ENCODE measurements at regions not wholly inside any gene's neighbourhood (a gene's known extent, or its start where the extent isn't known, plus 50 kb on each side); places are given as distances from the start of the nearest gene placed in this dataset.

GRCh38 chr9:27888661-27889295, 315.5 kb upstream of the C9orf72 start:
- peak; percentile 55 for DNase-seq
- Mint-ChIP-seq H3K27me3 (no peaks in the 10 kb centered on the region), H3K4me1 (ENCODE audit: low read depth) (no peaks in the 10 kb centered on the region), H3K4me3 (no peak overlapping the region), H3K36me3 (ENCODE audit: low read depth) (no peaks in the 10 kb centered on the region), H3K27ac (no peak overlapping the region), H3K9me3 (peaks cover 4% of the 10 kb centered on the region)

- DNase-seq, result no peak
- H3K36me3 Mint-ChIP-seq (ENCODE audit: low read depth), result no peaks in the 10 kb centered on the region
- no peaks in the 10 kb centered on the region for H3K4me1 Mint-ChIP-seq (ENCODE audit: low read depth)
- no peaks in the 10 kb centered on the region for H3K27me3 Mint-ChIP-seq
- H3K4me3 Mint-ChIP-seq, result no peak overlapping the region
- H3K27ac Mint-ChIP-seq, result no peak overlapping the region
- peaks cover 4% of the 10 kb centered on the region for H3K9me3 Mint-ChIP-seq
These were observed 351.2 kb upstream of the C9orf72 start for GRCh38 chr9:27924502-27924901.

- Mint-ChIP-seq H3K36me3 (ENCODE audit: low read depth) (no peaks in the 10 kb centered on the region), H3K9me3 (no peaks in the 10 kb centered on the region)
These were observed 352.5 kb upstream of the C9orf72 start for GRCh38 chr9:27925815-27926214.

GRCh38 chr9:27929841-27930240, 356.6 kb upstream of the C9orf72 start:
- Mint-ChIP-seq H3K27me3 (no peaks in the 10 kb centered on the region), H3K4me3 (no peak overlapping the region), H3K9me3 (no peaks in the 10 kb centered on the region), H3K4me1 (ENCODE audit: low read depth) (no peaks in the 10 kb centered on the region), H3K27ac (no peak overlapping the region), H3K36me3 (ENCODE audit: low read depth) (no peaks in the 10 kb centered on the region)
- no peak for DNase-seq

More at GRCh38 chr9:27925815-27926214, 352.5 kb upstream of the C9orf72 start:
- Mint-ChIP-seq H3K4me1 (ENCODE audit: low read depth) (no peaks in the 10 kb centered on the region), H3K27me3 (no peaks in the 10 kb centered on the region), H3K27ac (no peak overlapping the region), H3K4me3 (no peak overlapping the region)
- DNase-seq, result no peak

- no peaks in the 10 kb centered on the region for H3K27me3 Mint-ChIP-seq
- no peak for DNase-seq
- no peaks in the 10 kb centered on the region for H3K4me1 Mint-ChIP-seq (ENCODE audit: low read depth)
- no peak overlapping the region for H3K4me3 Mint-ChIP-seq
- H3K9me3 Mint-ChIP-seq, result no peaks in the 10 kb centered on the region
- H3K27ac Mint-ChIP-seq, result no peak overlapping the region
- H3K36me3 Mint-ChIP-seq (ENCODE audit: low read depth), result no peaks in the 10 kb centered on the region
These were observed 360.1 kb upstream of the C9orf72 start for GRCh38 chr9:27933210-27934025.

- no peaks in the 10 kb centered on the region for H3K27me3 Mint-ChIP-seq
- no peaks in the 10 kb centered on the region for H3K4me1 Mint-ChIP-seq (ENCODE audit: low read depth)
- no peaks in the 10 kb centered on the region for H3K9me3 Mint-ChIP-seq
- H3K4me3 Mint-ChIP-seq, result no peak overlapping the region
- no peaks in the 10 kb centered on the region for H3K36me3 Mint-ChIP-seq (ENCODE audit: low read depth)
- DNase-seq, result no peak
- no peak overlapping the region for H3K27ac Mint-ChIP-seq
These were observed 361.2 kb upstream of the C9orf72 start for GRCh38 chr9:27934471-27934870.

- Mint-ChIP-seq H3K27me3 (no peaks in the 10 kb centered on the region), H3K4me1 (ENCODE audit: low read depth) (no peaks in the 10 kb centered on the region), H3K36me3 (ENCODE audit: low read depth) (no peaks in the 10 kb centered on the region), H3K9me3 (no peaks in the 10 kb centered on the region), H3K27ac (no peak overlapping the region), H3K4me3 (no peak overlapping the region)
- DNase-seq, result no peak
These were observed 365.9 kb upstream of the C9orf72 start for GRCh38 chr9:27939186-27939585.

- Mint-ChIP-seq H3K27me3 (no peaks in the 10 kb centered on the region), H3K36me3 (ENCODE audit: low read depth) (no peaks in the 10 kb centered on the region), H3K4me1 (ENCODE audit: low read depth) (no peaks in the 10 kb centered on the region), H3K9me3 (no peaks in the 10 kb centered on the region), H3K27ac (no peak overlapping the region), H3K4me3 (no peak overlapping the region)
- DNase-seq, result no peak
These were observed 367.3 kb upstream of the C9orf72 start for GRCh38 chr9:27940535-27940934.

- peaks cover 3% of the 10 kb centered on the region for H3K9me3 Mint-ChIP-seq
- no peak overlapping the region for H3K27ac Mint-ChIP-seq
- no peaks in the 10 kb centered on the region for H3K4me1 Mint-ChIP-seq (ENCODE audit: low read depth)
- H3K27me3 Mint-ChIP-seq, result no peaks in the 10 kb centered on the region
- no peaks in the 10 kb centered on the region for H3K36me3 Mint-ChIP-seq (ENCODE audit: low read depth)
- no peak for DNase-seq
- H3K4me3 Mint-ChIP-seq, result no peak overlapping the region
These were observed 370.2 kb upstream of the C9orf72 start for GRCh38 chr9:27943501-27943900.

GRCh38 chr9:27945386-27945785, 372.1 kb upstream of the C9orf72 start:
- Mint-ChIP-seq H3K4me1 (ENCODE audit: low read depth) (no peaks in the 10 kb centered on the region), H3K36me3 (ENCODE audit: low read depth) (no peaks in the 10 kb centered on the region), H3K27ac (no peak overlapping the region), H3K27me3 (no peaks in the 10 kb centered on the region), H3K4me3 (no peak overlapping the region), H3K9me3 (peaks cover 3% of the 10 kb centered on the region)
- DNase-seq, result no peak

GRCh38 chr9:27950382-27950781, 377.1 kb upstream of the C9orf72 start:
- DNase-seq, result no peak
- Mint-ChIP-seq H3K27me3 (no peaks in the 10 kb centered on the region), H3K36me3 (ENCODE audit: low read depth) (no peaks in the 10 kb centered on the region), H3K4me1 (ENCODE audit: low read depth) (no peaks in the 10 kb centered on the region), H3K4me3 (no peak overlapping the region), H3K9me3 (peaks cover 4% of the 10 kb centered on the region), H3K27ac (no peak overlapping the region)

- no peaks in the 10 kb centered on the region for H3K4me1 Mint-ChIP-seq (ENCODE audit: low read depth)
- H3K27ac Mint-ChIP-seq, result no peak overlapping the region
- no peak overlapping the region for H3K4me3 Mint-ChIP-seq
- H3K27me3 Mint-ChIP-seq, result no peaks in the 10 kb centered on the region
- no peaks in the 10 kb centered on the region for H3K36me3 Mint-ChIP-seq (ENCODE audit: low read depth)
- peaks cover 2% of the 10 kb centered on the region for H3K9me3 Mint-ChIP-seq
- DNase-seq, result no peak
These were observed 381.6 kb upstream of the C9orf72 start for GRCh38 chr9:27954858-27955257.

GRCh38 chr9:27963836-27964235, 390.6 kb upstream of the C9orf72 start:
- Mint-ChIP-seq H3K27me3 (no peaks in the 10 kb centered on the region), H3K36me3 (ENCODE audit: low read depth) (no peaks in the 10 kb centered on the region), H3K27ac (no peak overlapping the region), H3K4me3 (no peak overlapping the region), H3K4me1 (ENCODE audit: low read depth) (no peaks in the 10 kb centered on the region), H3K9me3 (no peaks in the 10 kb centered on the region)
- DNase-seq, result no peak

- Mint-ChIP-seq H3K27me3 (no peaks in the 10 kb centered on the region), H3K27ac (no peak overlapping the region), H3K4me1 (ENCODE audit: low read depth) (no peaks in the 10 kb centered on the region), H3K9me3 (no peaks in the 10 kb centered on the region), H3K36me3 (ENCODE audit: low read depth) (no peaks in the 10 kb centered on the region), H3K4me3 (no peak overlapping the region)
- DNase-seq, result no peak
These were observed 393.9 kb upstream of the C9orf72 start for GRCh38 chr9:27967210-27967609.

GRCh38 chr9:27977931-27978330, 404.6 kb upstream of the C9orf72 start:
- Mint-ChIP-seq H3K9me3 (no peaks in the 10 kb centered on the region), H3K36me3 (ENCODE audit: low read depth) (no peaks in the 10 kb centered on the region), H3K4me3 (no peak overlapping the region), H3K27ac (no peak overlapping the region), H3K4me1 (ENCODE audit: low read depth) (no peaks in the 10 kb centered on the region), H3K27me3 (no peaks in the 10 kb centered on the region)
- DNase-seq, result no peak

Measured in activated T-cell treated with anti-CD3 and anti-CD28 coated beads, Interleukin-2, amount 50 U/mL, for 24 hours (primary cell).